ENCODE measurements at regions not wholly inside any gene's neighbourhood (a gene's known extent, or its start where the extent isn't known, plus 50 kb on each side); places are given as distances from the start of the nearest gene placed in this dataset.

DNA sequence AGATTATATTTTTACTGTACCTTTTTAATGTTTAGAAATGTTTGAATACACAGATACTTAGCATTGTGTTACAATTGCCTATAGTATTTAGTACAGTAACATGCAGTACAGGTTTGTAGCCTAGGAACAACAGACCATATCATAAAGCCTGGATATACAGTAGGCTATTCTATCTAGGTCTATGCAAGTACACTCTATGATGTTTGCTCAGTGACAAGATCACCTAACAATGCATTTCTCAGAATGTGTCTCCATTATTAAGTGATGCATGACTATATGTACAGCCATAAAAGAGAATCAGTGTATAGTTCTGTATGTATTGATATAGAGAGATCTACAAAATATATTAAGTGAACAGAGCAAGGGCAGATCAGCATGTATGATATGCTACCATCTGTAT is 616.4 kb downstream of the XIRP2 start:
- no peak overlapping the region for H3K4me3 Mint-ChIP-seq
- DNase-seq (no peak), ATAC-seq (replicated peaks in 1 of 2) (no peak)
- H3K9me3 Mint-ChIP-seq = peaks cover 1 to 2% of the 10 kb centered on the region in 2 donors
- no peaks in the 10 kb centered on the region for H3K4me1 Mint-ChIP-seq (ENCODE audit: low read depth)
- no peak overlapping the region for H3K27ac Mint-ChIP-seq
- H3K27me3 Mint-ChIP-seq (ENCODE audit: low read depth) = no peaks in the 10 kb centered on the region
- H3K36me3 Mint-ChIP-seq (ENCODE audit: insufficient read depth in 2 of 2) = no peaks in the 10 kb centered on the region

GRCh38 chr2:167504061-167504460 is 615.8 kb downstream of the XIRP2 start:
- Mint-ChIP-seq H3K4me1 (ENCODE audit: low read depth) (no peaks in the 10 kb centered on the region), H3K9me3 (peaks cover 1 to 2% of the 10 kb centered on the region in 2 donors), H3K27me3 (ENCODE audit: low read depth) (no peaks in the 10 kb centered on the region), H3K36me3 (ENCODE audit: insufficient read depth in 2 of 2) (no peaks in the 10 kb centered on the region), H3K4me3 (no peak overlapping the region), H3K27ac (no peak overlapping the region)
- no peak for ATAC-seq (replicated peaks in 1 of 2)
- DNase-seq = no peak

- H3K4me1 Mint-ChIP-seq (ENCODE audit: low read depth) = no peaks in the 10 kb centered on the region
- H3K36me3 Mint-ChIP-seq (ENCODE audit: insufficient read depth in 2 of 2) = no peaks in the 10 kb centered on the region
- peaks cover 1 to 2% of the 10 kb centered on the region in 2 donors for H3K9me3 Mint-ChIP-seq
- no peaks in the 10 kb centered on the region for H3K27me3 Mint-ChIP-seq (ENCODE audit: low read depth)
- no peak for DNase-seq
- H3K4me3 Mint-ChIP-seq = no peak overlapping the region
- ATAC-seq (replicated peaks in 1 of 2) = no peak
- no peak overlapping the region for H3K27ac Mint-ChIP-seq
These were observed 613.3 kb downstream of the XIRP2 start for GRCh38 chr2:167501618-167502017.

DNA sequence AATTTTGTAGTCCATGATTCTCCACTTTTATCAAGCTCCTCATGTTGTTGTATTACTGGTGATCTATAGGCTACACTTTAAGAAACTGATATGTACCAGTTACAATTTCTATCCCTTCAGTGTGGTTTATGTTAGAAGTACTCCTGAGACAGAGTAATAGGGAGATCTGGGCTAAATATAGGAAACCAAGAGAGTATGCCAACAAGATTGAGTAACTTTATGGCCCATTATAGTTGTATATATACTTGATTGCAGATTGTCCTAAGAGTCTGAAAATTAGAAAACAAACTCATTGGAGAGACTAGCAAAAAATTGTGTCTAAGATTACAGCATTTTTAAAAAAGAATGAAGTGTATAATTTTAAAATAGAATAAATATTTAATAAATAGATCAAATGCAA is 605.6 kb downstream of the XIRP2 start:
- Mint-ChIP-seq H3K36me3 (ENCODE audit: insufficient read depth in 2 of 2) (no peaks in the 10 kb centered on the region), H3K9me3 (no peaks in the 10 kb centered on the region), H3K4me3 (no peak overlapping the region), H3K27me3 (ENCODE audit: low read depth) (no peaks in the 10 kb centered on the region), H3K4me1 (ENCODE audit: low read depth) (no peaks in the 10 kb centered on the region), H3K27ac (no peak overlapping the region)
- ATAC-seq (replicated peaks in 1 of 2) (no peak), DNase-seq (no peak)

DNA sequence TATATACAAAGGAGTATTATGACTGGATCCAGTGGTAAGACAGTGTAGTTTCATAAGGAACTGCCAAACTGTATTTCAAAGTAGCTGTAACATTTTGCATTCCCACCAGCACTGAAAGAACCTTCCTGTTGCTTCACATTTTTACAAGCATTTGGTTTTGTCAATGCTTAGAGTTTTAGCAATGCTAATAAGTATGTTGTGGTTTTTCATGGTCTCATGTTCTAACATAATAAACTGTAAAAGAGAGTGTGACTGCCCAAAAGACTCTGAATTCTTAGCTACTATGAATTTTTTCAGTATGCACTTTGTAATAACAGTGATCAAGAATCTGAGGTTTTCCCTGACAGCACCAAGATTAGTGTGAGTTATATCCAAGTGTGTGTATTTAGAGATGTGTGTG is 604.2 kb downstream of the XIRP2 start:
- Mint-ChIP-seq H3K4me1 (ENCODE audit: low read depth) (no peaks in the 10 kb centered on the region), H3K9me3 (no peaks in the 10 kb centered on the region), H3K4me3 (no peak overlapping the region), H3K27ac (no peak overlapping the region), H3K36me3 (ENCODE audit: insufficient read depth in 2 of 2) (no peaks in the 10 kb centered on the region), H3K27me3 (ENCODE audit: low read depth) (no peaks in the 10 kb centered on the region)
- ATAC-seq (replicated peaks in 1 of 2) (no peak), DNase-seq (no peak)

GRCh38 chr2:167491788-167492187 is 603.5 kb downstream of the XIRP2 start:
- Mint-ChIP-seq H3K9me3 (no peaks in the 10 kb centered on the region), H3K36me3 (ENCODE audit: insufficient read depth in 2 of 2) (no peaks in the 10 kb centered on the region), H3K27ac (no peak overlapping the region), H3K4me3 (no peak overlapping the region), H3K4me1 (ENCODE audit: low read depth) (no peaks in the 10 kb centered on the region), H3K27me3 (ENCODE audit: low read depth) (no peaks in the 10 kb centered on the region)
- DNase-seq (no peak), ATAC-seq (replicated peaks in 1 of 2) (no peak)

GRCh38 chr2:167490455-167490854 is 602.2 kb downstream of the XIRP2 start:
- no peaks in the 10 kb centered on the region for H3K36me3 Mint-ChIP-seq (ENCODE audit: insufficient read depth in 2 of 2)
- no peaks in the 10 kb centered on the region for H3K27me3 Mint-ChIP-seq (ENCODE audit: low read depth)
- no peak for ATAC-seq (replicated peaks in 1 of 2)
- H3K4me3 Mint-ChIP-seq = no peak overlapping the region
- no peaks in the 10 kb centered on the region for H3K4me1 Mint-ChIP-seq (ENCODE audit: low read depth)
- no peak overlapping the region for H3K27ac Mint-ChIP-seq
- no peak for DNase-seq
- H3K9me3 Mint-ChIP-seq = no peaks in the 10 kb centered on the region

DNA sequence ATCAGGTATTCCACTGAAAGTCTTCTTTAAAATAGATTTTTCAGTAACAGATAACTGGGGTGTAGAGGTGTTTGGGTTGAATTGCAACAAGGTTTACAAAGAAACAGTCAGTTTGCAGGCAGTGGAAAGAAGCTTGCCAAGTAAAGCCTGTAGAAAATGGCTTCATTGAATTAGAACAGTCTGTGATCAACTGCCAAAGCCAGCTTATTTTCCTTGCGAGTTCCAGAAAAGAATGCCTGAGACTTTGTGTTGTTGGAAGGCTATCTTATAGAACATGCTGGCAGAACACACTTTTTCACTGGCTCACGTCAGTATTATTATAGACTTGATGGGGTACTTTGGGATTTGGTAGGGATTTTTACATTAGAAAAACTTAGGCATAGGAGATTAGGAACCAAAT is 601.0 kb downstream of the XIRP2 start:
- no peak overlapping the region for H3K27ac Mint-ChIP-seq
- DNase-seq (no peak), ATAC-seq (replicated peaks in 1 of 2) (no peak)
- H3K9me3 Mint-ChIP-seq = no peaks in the 10 kb centered on the region
- H3K36me3 Mint-ChIP-seq (ENCODE audit: insufficient read depth in 2 of 2) = no peaks in the 10 kb centered on the region
- no peak overlapping the region for H3K4me3 Mint-ChIP-seq
- no peaks in the 10 kb centered on the region for H3K4me1 Mint-ChIP-seq (ENCODE audit: low read depth)
- H3K27me3 Mint-ChIP-seq (ENCODE audit: low read depth) = no peaks in the 10 kb centered on the region

DNA sequence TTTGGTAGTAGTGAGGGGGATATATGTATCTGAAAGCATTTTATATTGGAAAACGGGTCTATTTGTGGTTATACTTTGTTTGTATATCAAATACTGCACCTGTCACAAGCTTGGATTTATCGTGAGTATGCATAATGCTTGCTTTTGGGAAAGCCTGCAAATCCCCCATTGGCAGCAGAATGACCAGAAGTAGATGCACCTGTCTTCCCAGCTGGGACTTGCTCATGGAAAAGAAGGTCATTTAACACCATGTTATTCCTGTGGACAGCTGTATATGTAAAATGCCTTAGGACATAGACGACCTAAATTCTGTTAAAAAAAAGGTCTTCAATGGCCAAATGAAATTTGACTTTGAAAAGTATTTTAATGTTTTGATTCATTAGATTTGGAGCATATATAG is 599.4 kb downstream of the XIRP2 start:
- Mint-ChIP-seq H3K27me3 (ENCODE audit: low read depth) (no peaks in the 10 kb centered on the region), H3K27ac (no peak overlapping the region), H3K4me1 (ENCODE audit: low read depth) (no peaks in the 10 kb centered on the region), H3K9me3 (no peaks in the 10 kb centered on the region), H3K4me3 (no peak overlapping the region), H3K36me3 (ENCODE audit: insufficient read depth in 2 of 2) (no peaks in the 10 kb centered on the region)
- DNase-seq (no peak), ATAC-seq (replicated peaks in 1 of 2) (no peak)

DNA sequence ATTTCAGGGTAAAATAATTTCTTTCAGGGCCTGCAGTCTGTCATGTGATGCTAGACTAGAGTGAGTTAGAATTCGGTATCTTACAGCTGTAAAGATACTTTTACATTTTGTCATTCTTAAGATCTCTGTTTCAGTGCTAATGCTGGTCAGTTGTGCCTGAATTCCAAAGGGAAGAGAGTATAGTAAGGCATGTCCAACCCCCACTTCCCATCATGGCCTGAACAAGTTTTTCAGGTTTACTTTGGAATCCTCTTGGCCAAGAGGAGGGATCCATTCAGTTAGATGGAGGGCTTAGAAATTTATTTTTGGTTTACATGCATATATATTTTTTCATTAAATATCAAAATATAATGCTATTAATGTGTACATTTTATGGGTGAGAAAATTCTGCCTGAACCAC is 596.6 kb downstream of the XIRP2 start:
- no peaks in the 10 kb centered on the region for H3K36me3 Mint-ChIP-seq (ENCODE audit: insufficient read depth in 2 of 2)
- no peaks in the 10 kb centered on the region for H3K27me3 Mint-ChIP-seq (ENCODE audit: low read depth)
- H3K4me3 Mint-ChIP-seq = no peak overlapping the region
- no peak overlapping the region for H3K27ac Mint-ChIP-seq
- H3K4me1 Mint-ChIP-seq (ENCODE audit: low read depth) = no peaks in the 10 kb centered on the region
- ATAC-seq (replicated peaks in 1 of 2) (no peak), DNase-seq (no peak)
- peaks cover 0 to 3% of the 10 kb centered on the region in 2 donors for H3K9me3 Mint-ChIP-seq

- Mint-ChIP-seq H3K36me3 (ENCODE audit: insufficient read depth in 2 of 2) (no peaks in the 10 kb centered on the region), H3K27ac (no peak overlapping the region), H3K4me1 (ENCODE audit: low read depth) (no peaks in the 10 kb centered on the region), H3K4me3 (no peak overlapping the region), H3K27me3 (ENCODE audit: low read depth) (no peaks in the 10 kb centered on the region), H3K9me3 (peaks cover 0 to 3% of the 10 kb centered on the region in 2 donors)
- DNase-seq = no peak
- no peak for ATAC-seq (replicated peaks in 1 of 2)
These were observed 592.7 kb downstream of the XIRP2 start for GRCh38 chr2:167480986-167481309.

DNA sequence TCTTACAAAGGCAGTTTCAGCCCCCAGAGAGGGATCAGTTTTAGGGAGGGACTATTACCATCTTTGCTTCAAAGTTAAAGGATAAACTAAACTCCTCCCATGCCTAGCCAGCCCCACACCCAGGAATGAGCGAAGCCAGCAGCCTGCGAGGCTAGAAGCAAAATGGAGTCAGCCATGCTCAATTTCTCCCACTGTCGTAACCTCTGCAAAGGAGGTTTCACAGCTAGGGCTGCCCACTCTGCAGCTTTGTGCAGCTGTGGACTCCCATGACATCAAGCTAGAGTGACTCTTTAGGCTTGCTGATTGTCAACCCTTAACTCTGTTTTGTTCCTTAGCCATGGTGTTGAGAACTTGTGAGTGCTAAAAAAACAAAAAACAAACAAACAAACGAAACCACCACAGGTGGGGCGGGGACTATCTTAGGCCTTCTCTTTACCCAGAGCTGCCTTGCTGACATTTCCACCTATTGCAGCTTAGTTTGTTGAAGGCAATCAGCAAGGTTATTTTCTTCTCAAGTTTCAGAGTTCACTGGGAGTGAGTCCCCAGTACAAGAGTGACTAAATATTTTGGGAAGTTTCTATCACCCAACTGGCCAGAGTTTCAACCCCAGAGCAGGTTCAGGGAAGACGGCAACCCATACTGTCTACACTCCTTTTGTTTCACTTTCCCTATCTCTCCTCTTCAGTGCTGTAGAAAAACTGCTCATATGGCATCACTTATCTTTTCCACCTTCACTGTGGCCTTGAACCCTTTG is 592.1 kb downstream of the XIRP2 start:
- Mint-ChIP-seq H3K4me1 (ENCODE audit: low read depth) (no peaks in the 10 kb centered on the region), H3K4me3 (no peak overlapping the region), H3K27me3 (ENCODE audit: low read depth) (no peaks in the 10 kb centered on the region), H3K9me3 (peaks cover 0 to 3% of the 10 kb centered on the region in 2 donors), H3K36me3 (ENCODE audit: insufficient read depth in 2 of 2) (no peaks in the 10 kb centered on the region), H3K27ac (no peak overlapping the region)
- DNase-seq (no peak), ATAC-seq (replicated peaks in 1 of 2) (no peak)

DNA sequence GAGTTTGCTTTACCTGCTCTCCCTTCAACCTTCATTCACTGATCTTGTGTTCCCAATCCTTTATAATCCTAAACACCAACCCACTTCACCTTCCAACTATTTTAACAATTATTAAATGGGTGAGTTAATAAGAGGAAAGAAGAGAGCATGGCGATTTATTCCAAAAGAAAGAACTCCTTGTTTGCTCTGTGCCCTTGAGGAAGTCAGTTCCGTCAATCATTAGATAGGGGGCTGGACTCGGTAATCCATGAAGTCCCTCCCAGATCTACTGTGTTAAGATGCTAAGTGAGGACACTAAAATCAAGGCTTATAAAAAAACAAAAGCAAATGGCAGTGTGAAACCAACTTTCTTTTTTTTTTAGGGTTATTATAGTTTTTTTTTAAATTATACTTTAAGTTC is 589.9 kb downstream of the XIRP2 start:
- Mint-ChIP-seq H3K9me3 (peaks cover 3 to 5% of the 10 kb centered on the region in 2 donors), H3K36me3 (ENCODE audit: insufficient read depth in 2 of 2) (no peaks in the 10 kb centered on the region), H3K27ac (no peak overlapping the region), H3K4me3 (no peak overlapping the region), H3K27me3 (ENCODE audit: low read depth) (no peaks in the 10 kb centered on the region), H3K4me1 (ENCODE audit: low read depth) (no peaks in the 10 kb centered on the region)
- no peak for ATAC-seq (replicated peaks in 1 of 2)
- DNase-seq = no peak

DNA sequence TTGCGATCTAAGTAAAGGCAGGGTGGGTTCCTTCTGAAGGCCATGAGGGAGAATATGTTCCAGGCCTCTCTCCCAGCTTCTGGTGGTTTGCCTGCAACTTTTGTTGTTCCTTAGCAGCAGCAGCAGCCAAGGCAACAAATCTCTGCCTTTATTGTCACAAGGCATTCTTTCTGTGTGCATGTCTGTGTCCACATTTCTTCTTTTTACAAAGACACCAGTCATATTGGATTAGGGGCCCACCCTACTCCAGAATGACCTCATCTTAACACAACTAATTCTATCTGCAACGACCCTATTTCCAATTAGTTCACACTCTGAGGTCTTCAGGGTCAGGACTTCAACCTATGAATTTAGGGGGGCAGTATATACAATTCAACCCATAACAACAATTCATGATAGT is 587.5 kb downstream of the XIRP2 start:
- Mint-ChIP-seq H3K9me3 (peaks cover 3 to 5% of the 10 kb centered on the region in 2 donors), H3K36me3 (ENCODE audit: insufficient read depth in 2 of 2) (no peaks in the 10 kb centered on the region), H3K4me3 (no peak overlapping the region), H3K4me1 (ENCODE audit: low read depth) (no peaks in the 10 kb centered on the region), H3K27ac (no peak overlapping the region), H3K27me3 (ENCODE audit: low read depth) (no peaks in the 10 kb centered on the region)
- ATAC-seq (replicated peaks in 1 of 2) (no peak), DNase-seq (no peak)
